ENCODE measurements at regions not wholly inside any gene's neighbourhood (a gene's known extent, or its start where the extent isn't known, plus 50 kb on each side); places are given as distances from the start of the nearest gene placed in this dataset.

DNA sequence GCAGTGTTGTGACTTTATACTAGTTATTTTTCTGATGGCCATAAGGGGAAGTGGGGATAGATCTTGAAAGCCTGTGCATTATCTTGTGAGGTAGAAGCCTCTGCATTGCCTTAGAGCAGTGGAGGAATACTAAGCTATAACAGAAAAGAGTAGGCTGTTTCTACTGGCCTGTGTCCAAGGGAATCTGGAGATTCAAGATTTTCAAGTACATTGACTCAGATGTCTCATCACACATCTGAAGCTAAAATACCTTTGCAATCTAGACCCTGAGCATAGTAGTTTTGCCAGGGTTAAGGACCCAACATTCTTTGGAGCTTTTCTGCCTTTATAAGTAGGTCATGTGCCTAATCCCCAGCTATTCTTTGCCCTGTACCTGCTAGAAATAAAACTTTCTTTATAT lies 272.3 kb downstream of the TENT5A start:
- no peaks in the 10 kb centered on the region for H3K36me3 Mint-ChIP-seq
- H3K27ac Mint-ChIP-seq, result no peak overlapping the region
- ChIA-PET CTCF (no interaction called here), POLR2A (no interaction called here)
- H3K9me3 Mint-ChIP-seq, result no peaks in the 10 kb centered on the region
- no peak for DNase-seq
- H3K27me3 Mint-ChIP-seq, result no peaks in the 10 kb centered on the region
- no peak overlapping the region for H3K4me3 Mint-ChIP-seq
- H3K4me1 Mint-ChIP-seq (ENCODE audit: low read depth), result no peaks in the 10 kb centered on the region
- intact Hi-C loops (cut with micrococcal nuclease), result no loop called here

DNA sequence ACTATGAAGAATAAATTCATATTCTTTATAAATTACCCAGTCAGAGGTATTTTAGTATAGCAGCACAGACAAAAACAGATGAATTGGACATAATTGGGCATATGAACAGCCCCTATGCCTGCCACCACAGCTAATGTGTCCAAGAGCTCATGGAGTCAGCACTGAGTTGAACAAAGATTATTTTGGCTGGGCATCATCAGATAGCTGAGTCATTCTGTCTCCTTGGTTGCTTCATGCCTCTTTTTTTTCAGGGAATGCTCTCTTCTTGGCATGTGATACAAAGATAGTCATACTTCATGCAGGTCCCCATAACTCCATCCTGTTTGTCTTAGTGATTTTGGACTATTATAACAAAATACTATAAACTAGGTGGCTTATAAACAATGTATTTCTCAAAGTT lies 275.6 kb downstream of the TENT5A start:
- ChIA-PET CTCF (interaction anchor here (0.7 kb wide), 1 partner anchor 190 kb away, joined by 3 read pairs; no protein-coding TSS in a partner anchor), POLR2A (no interaction called here)
- DNase-seq, result no peak
- intact Hi-C loops (cut with micrococcal nuclease), result no loop called here
- Mint-ChIP-seq H3K27ac (no peak overlapping the region), H3K27me3 (no peaks in the 10 kb centered on the region), H3K4me3 (no peak overlapping the region), H3K36me3 (no peaks in the 10 kb centered on the region), H3K4me1 (ENCODE audit: low read depth) (no peaks in the 10 kb centered on the region), H3K9me3 (peaks cover 3% of the 10 kb centered on the region)

DNA sequence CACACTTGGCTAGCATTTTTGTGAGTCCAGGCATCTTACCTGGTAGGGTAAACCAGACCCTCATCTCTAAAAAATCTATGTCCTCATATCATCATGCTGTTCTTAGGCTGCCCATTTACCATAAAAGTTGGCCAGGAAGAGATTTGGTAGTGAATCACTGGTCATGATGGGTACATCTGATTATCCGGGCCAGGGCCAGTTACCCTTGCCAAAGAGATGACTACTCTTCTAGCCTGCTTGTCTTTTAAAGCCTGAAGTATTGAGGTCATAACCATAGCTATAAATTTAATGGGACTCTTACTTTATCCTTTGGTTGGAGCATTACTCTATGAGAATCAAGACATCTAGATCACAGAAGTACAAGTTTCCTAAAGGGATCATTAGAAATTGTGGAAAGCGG lies 276.8 kb downstream of the TENT5A start:
- Mint-ChIP-seq H3K27me3 (no peaks in the 10 kb centered on the region), H3K27ac (no peak overlapping the region), H3K36me3 (no peaks in the 10 kb centered on the region), H3K4me3 (no peak overlapping the region), H3K4me1 (ENCODE audit: low read depth) (no peaks in the 10 kb centered on the region), H3K9me3 (peaks cover 3% of the 10 kb centered on the region)
- ChIA-PET CTCF (no interaction called here), POLR2A (no interaction called here)
- DNase-seq, result no peak
- intact Hi-C loops (cut with micrococcal nuclease), result no loop called here

DNA sequence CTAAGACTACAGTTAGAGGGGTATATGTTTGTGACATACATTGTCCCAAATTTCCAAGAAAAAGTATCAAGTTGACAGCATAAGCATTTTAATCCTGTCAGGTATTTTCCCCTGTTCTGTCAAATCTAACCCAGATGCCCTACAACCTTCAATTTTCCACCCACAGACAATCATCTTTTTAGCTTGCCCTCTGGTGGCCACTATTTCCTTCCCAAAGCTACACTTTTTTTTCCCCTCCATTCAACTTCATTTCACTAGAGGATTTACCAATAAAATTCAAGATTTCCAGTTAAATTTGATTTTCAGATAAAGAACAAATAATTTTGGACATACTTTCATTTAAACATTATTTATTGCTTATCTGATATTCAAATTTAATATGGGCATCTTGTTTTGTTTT lies 286.6 kb downstream of the TENT5A start:
- Mint-ChIP-seq H3K27me3 (no peaks in the 10 kb centered on the region), H3K27ac (no peak overlapping the region), H3K36me3 (no peaks in the 10 kb centered on the region), H3K4me1 (ENCODE audit: low read depth) (no peaks in the 10 kb centered on the region), H3K4me3 (no peak overlapping the region), H3K9me3 (peaks cover 5% of the 10 kb centered on the region)
- ChIA-PET POLR2A (no interaction called here), CTCF (no interaction called here)
- intact Hi-C loops (cut with micrococcal nuclease), result no loop called here
- no peak for DNase-seq

DNA sequence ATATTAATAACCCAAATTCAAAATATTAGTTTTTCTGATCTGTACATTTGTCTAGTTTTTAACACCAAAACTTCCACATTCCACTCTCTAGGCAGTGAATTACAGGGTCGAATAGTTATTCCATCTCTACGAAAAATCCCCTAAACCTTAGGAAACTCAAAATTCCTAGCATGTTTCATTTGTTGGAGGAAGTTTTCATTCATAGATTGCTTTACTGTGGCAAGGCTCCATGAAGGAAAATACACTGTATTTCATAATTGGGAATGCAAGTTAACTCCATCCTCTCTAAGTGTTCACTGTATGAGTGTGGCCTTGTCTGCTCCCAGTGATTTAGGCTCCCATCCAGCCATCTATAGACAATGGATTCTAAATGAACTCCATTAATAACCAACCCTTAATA lies 296.1 kb downstream of the TENT5A start:
- Mint-ChIP-seq H3K27me3 (no peaks in the 10 kb centered on the region), H3K4me3 (no peak overlapping the region), H3K27ac (no peak overlapping the region), H3K36me3 (no peaks in the 10 kb centered on the region), H3K9me3 (peaks cover 2% of the 10 kb centered on the region), H3K4me1 (ENCODE audit: low read depth) (no peaks in the 10 kb centered on the region)
- intact Hi-C loops (cut with micrococcal nuclease), result no loop called here
- ChIA-PET POLR2A (no interaction called here), CTCF (no interaction called here)
- no peak for DNase-seq

DNA sequence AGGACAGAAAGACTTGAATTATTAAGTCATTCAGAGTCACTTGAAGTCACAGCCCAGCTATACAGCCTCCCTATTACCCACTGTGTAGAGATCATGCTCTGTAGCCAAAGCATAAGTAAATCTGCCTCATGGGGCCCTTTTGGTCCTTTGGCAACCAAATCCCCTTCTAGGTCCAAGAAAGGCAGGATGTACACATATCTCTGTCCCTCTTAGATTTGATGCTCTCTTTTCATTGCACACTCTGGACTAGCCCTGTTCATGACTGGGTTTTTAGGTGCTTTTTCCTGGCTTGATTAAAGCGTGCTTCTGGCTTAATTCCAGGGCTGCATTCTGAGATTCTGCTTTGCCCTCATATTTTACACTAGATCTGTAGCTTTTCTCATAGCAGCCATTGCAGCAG lies 296.8 kb downstream of the TENT5A start:
- no peak overlapping the region for H3K27ac Mint-ChIP-seq
- H3K4me1 Mint-ChIP-seq (ENCODE audit: low read depth), result no peaks in the 10 kb centered on the region
- intact Hi-C loops (cut with micrococcal nuclease), result no loop called here
- no peak overlapping the region for H3K4me3 Mint-ChIP-seq
- H3K36me3 Mint-ChIP-seq, result no peaks in the 10 kb centered on the region
- ChIA-PET CTCF (no interaction called here), POLR2A (no interaction called here)
- no peak for DNase-seq
- H3K9me3 Mint-ChIP-seq, result no peaks in the 10 kb centered on the region
- H3K27me3 Mint-ChIP-seq, result no peaks in the 10 kb centered on the region

DNA sequence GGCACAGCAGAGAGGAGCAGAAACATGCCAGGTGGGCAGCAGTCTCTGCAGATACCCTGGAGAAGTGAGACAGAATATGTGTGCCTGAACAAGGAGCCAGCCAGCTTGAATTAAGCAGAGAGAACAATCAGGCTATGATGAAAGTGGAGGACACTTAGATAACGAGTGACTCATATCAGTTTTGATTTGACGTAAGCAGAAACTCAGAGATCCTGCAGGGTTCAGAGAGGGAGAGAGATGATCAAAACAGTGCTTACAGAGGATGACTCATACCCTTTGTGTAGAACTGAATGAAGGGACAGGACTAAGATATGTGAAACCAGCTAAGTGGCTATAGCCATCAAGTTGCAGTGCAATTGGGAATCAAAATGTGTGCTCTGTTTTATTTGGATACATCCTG lies 300.7 kb downstream of the TENT5A start:
- ChIA-PET POLR2A (interaction anchor here (0.7 kb wide), 1 partner anchor 1289 kb away, joined by 3 read pairs; no protein-coding TSS in a partner anchor), CTCF (no interaction called here)
- no peak for DNase-seq
- Mint-ChIP-seq H3K9me3 (no peaks in the 10 kb centered on the region), H3K27me3 (no peaks in the 10 kb centered on the region), H3K4me3 (no peak overlapping the region), H3K27ac (no peak overlapping the region), H3K36me3 (no peaks in the 10 kb centered on the region), H3K4me1 (ENCODE audit: low read depth) (no peaks in the 10 kb centered on the region)
- intact Hi-C loops (cut with micrococcal nuclease), result loop anchor here (5.0 kb wide), 1 partner anchor 301 kb away; the partner anchor contains the start of gene TENT5A

DNA sequence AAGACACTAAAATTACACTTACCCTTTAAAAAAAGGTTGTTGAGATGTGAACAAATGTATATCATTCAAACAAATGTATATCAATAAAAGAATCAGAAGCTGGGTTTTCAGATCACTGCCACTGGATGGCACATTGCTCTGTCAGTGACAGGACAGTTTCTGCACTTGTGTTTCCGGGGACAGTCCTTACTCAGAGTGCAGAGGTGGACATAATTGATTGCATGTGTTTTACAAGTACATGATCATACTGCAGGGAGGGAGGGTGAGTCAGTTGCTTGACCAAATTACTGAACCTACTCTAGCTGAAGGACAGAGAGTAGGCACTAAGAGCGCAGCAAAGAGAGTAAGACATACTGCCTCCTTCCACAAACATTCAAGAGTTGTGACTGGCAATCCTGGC lies 302.3 kb downstream of the TENT5A start:
- POLR2A ChIA-PET, result no interaction called here
- intact Hi-C loops (cut with micrococcal nuclease), result loop anchor here (5.0 kb wide), 1 partner anchor 302 kb away; the partner anchor contains the start of gene TENT5A
- CTCF ChIA-PET, result no interaction called here

DNA sequence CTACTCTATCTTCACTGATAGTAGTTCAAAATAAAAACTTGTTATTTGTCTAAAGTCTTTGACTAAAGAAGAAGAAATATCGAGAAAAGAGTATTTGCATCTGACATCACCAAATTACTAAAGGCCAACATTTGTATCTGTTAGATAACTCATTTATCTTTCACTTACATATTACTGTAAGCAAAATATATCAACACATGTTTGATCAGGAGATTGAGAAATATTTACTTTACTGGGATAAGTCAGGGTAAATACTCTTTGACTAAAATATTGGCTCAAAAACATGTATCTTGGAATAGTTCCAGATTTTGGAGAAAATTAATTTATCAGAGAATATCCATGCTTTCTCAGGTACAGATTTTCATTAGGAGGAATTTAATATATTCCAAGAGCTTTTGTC lies 306.0 kb downstream of the TENT5A start:
- ChIA-PET POLR2A (no interaction called here), CTCF (no interaction called here)
- Mint-ChIP-seq H3K36me3 (no peaks in the 10 kb centered on the region), H3K9me3 (no peaks in the 10 kb centered on the region), H3K27ac (no peak overlapping the region), H3K27me3 (no peaks in the 10 kb centered on the region), H3K4me3 (no peak overlapping the region), H3K4me1 (ENCODE audit: low read depth) (no peaks in the 10 kb centered on the region)
- intact Hi-C loops (cut with micrococcal nuclease), result no loop called here
- no peak for DNase-seq

More for the DNA sequence above, 302.3 kb downstream of the TENT5A start:
- Mint-ChIP-seq H3K9me3 (no peaks in the 10 kb centered on the region), H3K27ac (no peak overlapping the region), H3K4me3 (no peak overlapping the region), H3K27me3 (no peaks in the 10 kb centered on the region), H3K36me3 (no peaks in the 10 kb centered on the region), H3K4me1 (ENCODE audit: low read depth) (no peaks in the 10 kb centered on the region)
- DNase-seq, result no peak

DNA sequence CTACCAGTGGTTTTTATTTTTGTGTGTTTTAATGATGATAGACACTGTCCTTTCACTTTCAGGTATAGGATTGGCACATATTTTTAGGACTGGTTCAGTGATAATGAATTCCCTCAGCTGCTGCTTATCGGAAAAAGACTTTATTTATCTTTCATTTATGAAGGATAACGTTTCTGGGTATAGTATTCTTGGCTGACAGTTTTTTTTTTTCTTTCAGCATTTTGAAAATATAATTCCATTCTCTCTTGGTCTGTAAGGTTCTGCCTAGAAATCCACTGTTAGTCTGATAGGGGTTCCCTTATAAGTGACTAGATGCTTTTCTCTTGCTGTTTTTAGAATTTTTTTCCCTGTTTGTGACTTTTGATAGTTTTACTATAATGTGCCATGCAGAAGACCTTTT lies 313.1 kb downstream of the TENT5A start:
- intact Hi-C loops (cut with micrococcal nuclease), result no loop called here
- Mint-ChIP-seq H3K36me3 (no peaks in the 10 kb centered on the region), H3K4me3 (no peak overlapping the region), H3K4me1 (ENCODE audit: low read depth) (no peaks in the 10 kb centered on the region), H3K27me3 (no peaks in the 10 kb centered on the region), H3K9me3 (peaks cover 34% of the 10 kb centered on the region), H3K27ac (no peak overlapping the region)
- DNase-seq, result no peak
- ChIA-PET POLR2A (no interaction called here), CTCF (no interaction called here)

DNA sequence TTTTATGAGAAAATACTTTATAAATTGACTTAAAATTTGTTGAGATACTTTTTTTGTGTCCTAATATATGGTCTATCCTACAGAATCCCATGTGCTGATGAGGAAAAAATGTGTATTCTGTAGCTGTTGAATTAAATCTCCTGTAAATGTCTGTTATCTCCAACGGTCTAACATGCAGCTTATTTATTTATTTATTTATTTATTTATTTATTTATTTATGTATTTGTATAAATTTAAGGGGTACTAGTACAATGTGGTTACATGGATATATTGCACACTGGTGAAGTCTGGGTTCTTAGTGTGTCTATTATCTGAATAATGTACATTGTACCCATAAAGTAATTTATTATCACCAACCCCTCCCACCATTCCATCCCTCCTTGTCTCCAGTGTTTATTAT lies 315.5 kb downstream of the TENT5A start:
- CTCF ChIA-PET, result no interaction called here
- intact Hi-C loops (cut with micrococcal nuclease), result no loop called here
- Mint-ChIP-seq H3K27ac (no peak overlapping the region), H3K9me3 (peaks cover 34% of the 10 kb centered on the region), H3K4me1 (ENCODE audit: low read depth) (no peaks in the 10 kb centered on the region), H3K27me3 (no peaks in the 10 kb centered on the region), H3K4me3 (no peak overlapping the region), H3K36me3 (no peaks in the 10 kb centered on the region)
- no peak for DNase-seq
- POLR2A ChIA-PET, result no interaction called here

DNA sequence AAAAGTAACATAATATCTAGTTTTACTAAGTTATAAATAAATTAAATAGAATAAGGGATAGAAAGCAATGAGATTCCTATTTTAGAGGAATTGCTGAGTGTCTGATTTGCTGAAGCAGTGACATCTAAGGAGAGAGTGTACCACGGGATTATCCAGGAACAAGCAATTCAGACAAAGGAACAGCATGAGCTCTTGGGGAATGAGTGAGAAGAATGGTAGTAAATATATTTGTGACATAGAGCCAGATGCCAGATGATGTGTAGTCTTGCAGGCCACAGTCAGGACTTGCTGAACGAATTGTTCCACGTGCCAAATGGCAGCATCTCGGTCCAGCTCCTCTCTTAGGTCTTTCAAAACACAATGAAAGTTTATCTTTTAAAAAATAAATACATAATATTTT lies 339.2 kb downstream of the TENT5A start:
- POLR2A ChIA-PET, result no interaction called here
- Mint-ChIP-seq H3K27ac (no peak overlapping the region), H3K4me3 (no peak overlapping the region), H3K27me3 (no peaks in the 10 kb centered on the region), H3K9me3 (no peaks in the 10 kb centered on the region), H3K4me1 (ENCODE audit: low read depth) (no peaks in the 10 kb centered on the region), H3K36me3 (no peaks in the 10 kb centered on the region)
- DNase-seq, result no peak
- intact Hi-C loops (cut with micrococcal nuclease), result no loop called here
- CTCF ChIA-PET, result no interaction called here

DNA sequence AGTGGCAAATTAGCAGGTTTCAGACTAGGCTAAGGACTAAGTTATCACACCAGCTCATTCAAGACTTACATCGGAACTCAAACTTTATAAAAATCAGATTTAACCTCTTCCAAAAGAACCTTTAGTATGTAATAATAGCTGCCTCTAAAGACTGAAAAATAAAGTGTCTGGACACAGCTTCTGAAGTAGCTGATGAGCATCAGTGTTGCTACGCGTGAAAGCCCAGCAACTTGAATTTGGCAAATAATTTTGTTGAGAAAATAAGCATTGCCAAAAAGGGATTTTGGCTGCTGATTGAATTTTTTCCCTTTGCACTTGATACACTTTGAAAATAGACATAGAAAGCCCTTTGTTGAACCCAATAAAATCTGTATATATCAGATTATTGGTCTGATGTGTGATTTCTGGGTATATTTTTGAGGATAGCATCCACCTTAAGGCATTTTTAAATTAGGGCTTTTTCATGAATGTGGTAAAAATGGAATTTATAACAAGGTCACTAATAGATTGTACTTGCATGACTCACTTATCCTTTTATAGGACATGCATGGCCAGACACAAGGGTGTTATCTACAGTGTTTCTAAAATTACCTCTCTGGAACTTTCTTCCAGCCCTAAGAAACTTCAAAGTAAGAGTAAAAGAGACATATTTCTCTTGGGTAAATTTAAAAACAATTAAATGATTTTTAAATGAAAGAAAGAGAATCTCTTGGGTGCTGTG lies 350.4 kb downstream of the TENT5A start:
- Mint-ChIP-seq H3K36me3 (no peaks in the 10 kb centered on the region), H3K9me3 (peaks cover 5% of the 10 kb centered on the region), H3K27me3 (no peaks in the 10 kb centered on the region), H3K4me3 (no peak overlapping the region), H3K27ac (no peak overlapping the region), H3K4me1 (ENCODE audit: low read depth) (no peaks in the 10 kb centered on the region)
- CTCF ChIA-PET, result no interaction called here
- POLR2A ChIA-PET, result no interaction called here
- no peak for DNase-seq
- intact Hi-C loops (cut with micrococcal nuclease), result no loop called here

Measured in activated CD4-positive, alpha-beta memory T cell treated with anti-CD3 and anti-CD28 coated beads for 36 hours (primary cell).